OCI-LY1 (cell line): ENCODE measurements at regions not wholly inside any gene's neighbourhood (a gene's known extent, or its start where the extent isn't known, plus 50 kb on each side); places are given as distances from the start of the nearest gene placed in this dataset.

ENCODE experiments used
- H2AFZ ChIP-seq: fragments of 200-600 bp; sonication (generic), shearing (Covaris generic); 2 replicates; pipeline ENCODE4 v1.6.0; 2014; ENCODE audit warnings: antibody characterized with exemption, mild to moderate bottlenecking, low read length
- H3F3A ChIP-seq: fragments of 200-600 bp; sonication (generic), shearing (Covaris generic); 2 replicates; pipeline ENCODE4 v1.6.0; 2014; ENCODE audit warnings: mild to moderate bottlenecking, antibody characterized with exemption, low read length, moderate library complexity; ENCODE audit not compliant: insufficient read depth
- H3K27ac ChIP-seq: fragments of 200-600 bp; sonication (generic); 2 replicates; pipeline ENCODE4 v1.5.1; 2014; ENCODE audit warnings: low read length, mixed run types, mild to moderate bottlenecking, low read depth; ENCODE audit not compliant: poor library complexity, severe bottlenecking
- H3K27me3 ChIP-seq: fragments of 200-600 bp; sonication (generic); 2 replicates; pipeline ENCODE4 v1.6.0; 2014; ENCODE audit warnings: antibody characterized with exemption, mild to moderate bottlenecking, low read length, moderate library complexity; ENCODE audit not compliant: insufficient read depth
- H3K36me3 ChIP-seq: fragments of 200-600 bp; sonication (generic); 2 replicates; pipeline ENCODE4 v1.6.1; 2014; ENCODE audit warnings: mild to moderate bottlenecking, antibody characterized with exemption, low read length, moderate library complexity, mixed read lengths; ENCODE audit not compliant: insufficient read depth
- H3K4me1 ChIP-seq: fragments of 200-600 bp; sonication (generic); 2 replicates; pipeline ENCODE4 v1.5.1; 2014; ENCODE audit warnings: mild to moderate bottlenecking, low read length, moderate library complexity; ENCODE audit not compliant: insufficient read depth, severe bottlenecking
- H3K4me2 ChIP-seq: fragments of 200-600 bp; sonication (generic), shearing (Covaris generic); 2 replicates; pipeline ENCODE4 v1.6.1; 2014; ENCODE audit warnings: low read length
- H3K4me3 ChIP-seq: fragments of 200-600 bp; sonication (generic); 2 replicates; pipeline ENCODE4 v1.5.1; 2014; ENCODE audit warnings: low read length, low read depth, mild to moderate bottlenecking, mixed read lengths; ENCODE audit not compliant: poor library complexity, severe bottlenecking
- H3K79me2 ChIP-seq: fragments of 200-600 bp; shearing (Covaris generic); 2 replicates; pipeline ENCODE4 v1.6.1; 2016; ENCODE audit warnings: mixed run types, low read length, mixed read lengths; ENCODE audit not compliant: insufficient read depth
- H3K9ac ChIP-seq: fragments of 200-600 bp; sonication (generic), shearing (Covaris generic); 2 replicates; pipeline ENCODE4 v1.6.1; 2014; ENCODE audit warnings: mild to moderate bottlenecking, low read length, mixed read lengths
- H3K9me2 ChIP-seq: fragments of 200-600 bp; sonication (generic), shearing (Covaris generic); 2 replicates; pipeline ENCODE4 v1.6.1; 2014; ENCODE audit warnings: low read depth, mild to moderate bottlenecking, low read length, mixed read lengths
- H3K9me3 ChIP-seq: fragments of 200-600 bp; shearing (Covaris generic); 2 replicates; pipeline ENCODE4 v1.6.1; 2014; ENCODE audit warnings: low read length, mixed read lengths
- H4K20me1 ChIP-seq: fragments of 200-600 bp; sonication (generic), shearing (Covaris generic); 2 replicates; pipeline ENCODE4 v1.6.0; 2016; ENCODE audit warnings: mild to moderate bottlenecking, low read length; ENCODE audit not compliant: insufficient read depth
- EZH2 ChIP-seq: fragments of 200-600 bp; sonication (generic), shearing (Covaris generic); IDR thresholded peaks from 2 replicates; pipeline ENCODE4 v1.8.0; 2017; ENCODE audit warnings: borderline replicate concordance, mixed run types, mild to moderate bottlenecking, antibody characterized with exemption, low read length, moderate library complexity, mixed read lengths
- TF ChIP-seq, protein P1 (sequence below): fragments of 200-600 bp; sonication (generic), shearing (Covaris generic); IDR thresholded peaks from 2 replicates; pipeline ENCODE4 v1.5.1; 2017; ENCODE audit warnings: mild to moderate bottlenecking, antibody characterized with exemption, low read length, moderate library complexity, mixed read lengths

DNA sequence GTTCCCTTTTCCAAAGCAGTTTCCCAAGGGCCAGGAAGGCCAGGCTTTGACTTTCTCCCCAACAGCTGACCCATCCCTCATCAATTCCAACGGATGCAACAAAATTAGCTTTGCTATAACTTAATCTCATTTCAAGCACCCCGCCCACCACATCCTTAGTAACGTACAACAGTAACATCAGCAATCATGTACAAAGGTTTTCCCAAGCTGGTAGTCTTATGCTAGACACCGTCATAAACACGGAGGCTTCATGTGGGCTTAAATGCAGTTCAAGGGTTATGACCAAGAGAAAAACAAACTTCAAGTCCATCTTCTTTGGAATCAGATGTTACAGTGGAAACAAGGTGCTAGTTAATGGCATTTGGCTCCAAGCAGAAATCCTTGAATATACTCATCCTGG, 66.6 kb downstream of the EOMES start:
- no peaks in the 10 kb centered on the region for H3K9me3 ChIP-seq
- H3K79me2 ChIP-seq, result no peaks in the 10 kb centered on the region
- H3K27ac ChIP-seq, result no peak overlapping the region
- H3F3A ChIP-seq, result no peaks in the 10 kb centered on the region
- H2AFZ ChIP-seq, result no peak overlapping the region
- H3K9ac ChIP-seq, result no peak overlapping the region
- no peaks in the 10 kb centered on the region for H3K36me3 ChIP-seq
- TF ChIP-seq EZH2, result no peak
- TF ChIP-seq, protein P1, sequence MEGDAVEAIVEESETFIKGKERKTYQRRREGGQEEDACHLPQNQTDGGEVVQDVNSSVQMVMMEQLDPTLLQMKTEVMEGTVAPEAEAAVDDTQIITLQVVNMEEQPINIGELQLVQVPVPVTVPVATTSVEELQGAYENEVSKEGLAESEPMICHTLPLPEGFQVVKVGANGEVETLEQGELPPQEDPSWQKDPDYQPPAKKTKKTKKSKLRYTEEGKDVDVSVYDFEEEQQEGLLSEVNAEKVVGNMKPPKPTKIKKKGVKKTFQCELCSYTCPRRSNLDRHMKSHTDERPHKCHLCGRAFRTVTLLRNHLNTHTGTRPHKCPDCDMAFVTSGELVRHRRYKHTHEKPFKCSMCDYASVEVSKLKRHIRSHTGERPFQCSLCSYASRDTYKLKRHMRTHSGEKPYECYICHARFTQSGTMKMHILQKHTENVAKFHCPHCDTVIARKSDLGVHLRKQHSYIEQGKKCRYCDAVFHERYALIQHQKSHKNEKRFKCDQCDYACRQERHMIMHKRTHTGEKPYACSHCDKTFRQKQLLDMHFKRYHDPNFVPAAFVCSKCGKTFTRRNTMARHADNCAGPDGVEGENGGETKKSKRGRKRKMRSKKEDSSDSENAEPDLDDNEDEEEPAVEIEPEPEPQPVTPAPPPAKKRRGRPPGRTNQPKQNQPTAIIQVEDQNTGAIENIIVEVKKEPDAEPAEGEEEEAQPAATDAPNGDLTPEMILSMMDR, result no peak
- no peaks in the 10 kb centered on the region for H4K20me1 ChIP-seq
- H3K9me2 ChIP-seq, result no peaks in the 10 kb centered on the region
- no peak overlapping the region for H3K4me3 ChIP-seq
- no peaks in the 10 kb centered on the region for H3K4me1 ChIP-seq
- H3K4me2 ChIP-seq, result no peak overlapping the region
- H3K27me3 ChIP-seq, result no peaks in the 10 kb centered on the region

DNA sequence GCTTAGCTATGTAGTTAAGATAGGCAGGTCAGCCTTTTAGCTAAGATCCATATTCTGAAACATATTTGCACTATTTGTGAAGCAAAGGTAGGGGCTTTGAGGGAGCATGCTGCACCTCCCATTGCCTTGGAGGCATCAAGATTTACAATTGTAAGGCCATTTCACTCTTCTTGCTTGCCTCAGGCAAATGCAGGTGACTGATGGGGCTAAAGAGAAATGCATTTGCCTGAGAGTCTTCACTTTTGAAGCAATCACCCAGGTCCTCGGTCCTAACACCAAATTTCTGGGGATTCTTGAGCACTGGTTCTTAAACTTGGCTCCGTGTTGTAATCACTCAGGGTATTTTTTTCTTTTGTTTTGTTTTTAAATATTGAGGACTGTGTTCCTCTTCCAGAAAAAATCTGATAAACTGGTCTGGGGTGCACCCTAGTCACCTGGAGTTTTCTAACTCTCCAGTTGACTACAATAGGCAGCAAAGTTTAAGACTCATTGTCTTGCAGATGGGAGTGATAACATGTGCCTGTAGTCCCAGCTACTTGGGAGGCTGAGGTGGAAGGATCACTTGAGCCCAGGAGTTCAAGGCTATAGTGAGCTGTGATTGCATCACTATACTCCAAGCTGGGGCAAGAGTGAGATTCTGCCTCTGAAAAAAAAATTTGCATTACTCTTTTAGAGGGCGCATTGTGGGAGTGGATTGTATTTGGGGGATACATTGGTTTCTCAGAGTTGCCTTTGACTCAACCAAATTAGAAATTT, 68.1 kb downstream of the EOMES start:
- H3K27me3 ChIP-seq, result no peaks in the 10 kb centered on the region
- H2AFZ ChIP-seq, result no peak overlapping the region
- H3K4me2 ChIP-seq, result no peak overlapping the region
- H3K4me1 ChIP-seq, result no peaks in the 10 kb centered on the region
- H3K9me2 ChIP-seq, result no peaks in the 10 kb centered on the region
- TF ChIP-seq, protein P1, result no peak
- no peak for TF ChIP-seq EZH2
- no peaks in the 10 kb centered on the region for H3K9me3 ChIP-seq
- H3K9ac ChIP-seq, result no peak overlapping the region
- H3K4me3 ChIP-seq, result no peak overlapping the region
- H3K27ac ChIP-seq, result no peak overlapping the region
- H3K79me2 ChIP-seq, result no peaks in the 10 kb centered on the region
- no peaks in the 10 kb centered on the region for H4K20me1 ChIP-seq
- H3K36me3 ChIP-seq, result no peaks in the 10 kb centered on the region
- H3F3A ChIP-seq, result no peaks in the 10 kb centered on the region

DNA sequence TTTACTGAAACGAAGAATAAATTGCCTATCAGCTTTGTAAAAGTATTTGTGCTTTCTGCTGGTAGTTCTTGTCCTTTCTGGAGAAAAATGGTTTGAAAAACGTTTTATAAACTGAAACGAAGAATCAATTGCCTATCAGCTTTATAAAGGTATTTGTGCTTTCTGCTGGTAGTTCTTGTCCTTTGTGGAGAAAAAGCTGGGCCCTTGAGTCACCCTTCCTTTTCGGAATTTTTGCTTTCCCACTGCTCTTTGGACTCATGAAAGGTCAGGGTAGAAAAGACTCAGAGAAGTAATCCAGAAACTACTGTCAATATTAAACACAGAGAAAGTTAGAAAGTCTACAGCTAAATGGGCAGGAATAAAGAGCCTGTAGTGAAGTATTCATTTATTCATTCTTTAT, 72.8 kb downstream of the EOMES start:
- TF ChIP-seq, protein P1, result no peak
- TF ChIP-seq EZH2, result no peak
- H3K4me1 ChIP-seq, result no peaks in the 10 kb centered on the region

More for the DNA sequence above, 72.8 kb downstream of the EOMES start:
- no peak overlapping the region for H3K9ac ChIP-seq
- H3K27ac ChIP-seq, result no peak overlapping the region
- no peaks in the 10 kb centered on the region for H3K79me2 ChIP-seq
- H3F3A ChIP-seq, result no peaks in the 10 kb centered on the region
- no peaks in the 10 kb centered on the region for H3K9me3 ChIP-seq
- no peaks in the 10 kb centered on the region for H3K9me2 ChIP-seq
- H2AFZ ChIP-seq, result no peak overlapping the region
- no peaks in the 10 kb centered on the region for H4K20me1 ChIP-seq
- H3K27me3 ChIP-seq, result no peaks in the 10 kb centered on the region
- H3K4me3 ChIP-seq, result no peak overlapping the region
- no peaks in the 10 kb centered on the region for H3K36me3 ChIP-seq
- H3K4me2 ChIP-seq, result no peak overlapping the region
